HEK293 (cell line): ENCODE measurements at regions not wholly inside any gene's neighbourhood (a gene's known extent, or its start where the extent isn't known, plus 50 kb on each side); places are given as distances from the start of the nearest gene placed in this dataset.

Experiments
- CTCF ChIA-PET: fragments of 350-600 bp; formaldehyde crosslinking; extraction: SDS; loops from one replicate; lab custom pipeline; 2021; ENCODE audit warnings: antibody characterized with exemption; lab: Yijun Ruan, JAX
- POLR2A ChIA-PET: fragments of 300-600 bp; formaldehyde crosslinking; extraction: SDS; loops from one replicate; lab custom pipeline; 2020; ENCODE audit warnings: antibody characterized with exemption, inconsistent platforms; lab: Yijun Ruan, JAX
- H3K27ac ChIP-seq: fragments of 200-500 bp; sonication (Bioruptor generic); 2 replicates; pipeline ENCODE4 v1.5.1; 2014; ENCODE audit warnings: low read depth, low read length, control low read depth, inconsistent platforms; ENCODE audit errors: extremely low read depth
- H3K36me3 ChIP-seq, 2 experiments: fragments of 200-500 bp in 1 of 2; sonication (Bioruptor generic) in 1 of 2; 1 replicate in 1 of 2; 2 replicates in 1 of 2; pipeline ENCODE4 v1.5.1; 2014 to 2017; ENCODE audit warnings: inconsistent platforms in 2 of 2, low read length in 2 of 2; ENCODE audit not compliant: control insufficient read depth in 2 of 2, insufficient read depth in 1 of 2
- H3K4me1 ChIP-seq: fragments of 200-500 bp; sonication (Bioruptor generic); 2 replicates; pipeline ENCODE4 v1.5.1; 2014; ENCODE audit warnings: mild to moderate bottlenecking, low read length, inconsistent platforms; ENCODE audit not compliant: control insufficient read depth, insufficient read depth
- H3K4me3 ChIP-seq: 2 replicates; pipeline ENCODE4 v1.5.1; 2011; ENCODE audit warnings: low read depth, mild to moderate bottlenecking, control low read depth, low read length, moderate library complexity
- H3K9me3 ChIP-seq: fragments of 200-500 bp; sonication (Bioruptor generic); 2 replicates; pipeline ENCODE4 v1.5.1; 2014; ENCODE audit warnings: low read depth, low read length, inconsistent platforms; ENCODE audit not compliant: control insufficient read depth, insufficient read depth
- KLF10 ChIP-seq: fragments of 450-650 bp; IDR thresholded peaks from 2 replicates; pipeline ENCODE4 v1.5.1; 2018; ENCODE audit warnings: missing biosample characterization, mild to moderate bottlenecking, missing genetic modification characterization
- ZBTB1 ChIP-seq: fragments of 450-650 bp; formaldehyde crosslinking; IDR thresholded peaks from 2 replicates; pipeline ENCODE4 v1.5.1; 2016; ENCODE audit warnings: missing biosample characterization, missing genetic modification characterization
- ZBTB21 ChIP-seq: fragments of 450-650 bp; formaldehyde crosslinking; IDR thresholded peaks from 2 replicates; pipeline ENCODE4 v1.5.1; 2017; ENCODE audit warnings: missing biosample characterization, missing genetic modification characterization
- ZBTB7A ChIP-seq: fragments of 450-650 bp; formaldehyde crosslinking; IDR thresholded peaks from 2 replicates; pipeline ENCODE4 v1.5.1; 2016; ENCODE audit warnings: low read depth, missing biosample characterization, missing genetic modification characterization
- ZNF169 ChIP-seq: fragments of 450-650 bp; formaldehyde crosslinking; IDR thresholded peaks from 2 replicates; pipeline ENCODE4 v1.5.1; 2016; ENCODE audit warnings: missing biosample characterization, missing genetic modification characterization
- ZNF335 ChIP-seq: fragments of 450-650 bp; formaldehyde crosslinking; conservative IDR thresholded peaks from 2 replicates; pipeline ENCODE4 v1.5.1; 2016; ENCODE audit warnings: missing biosample characterization, missing genetic modification characterization
- ZNF354C ChIP-seq: fragments of 450-650 bp; formaldehyde crosslinking; IDR thresholded peaks from 2 replicates; pipeline ENCODE4 v1.5.1; 2016; ENCODE audit warnings: missing biosample characterization, missing genetic modification characterization, low read depth, borderline replicate concordance
- ZNF366 ChIP-seq: fragments of 450-650 bp; formaldehyde crosslinking; conservative IDR thresholded peaks from 2 replicates; pipeline ENCODE4 v1.5.1; 2016; ENCODE audit warnings: missing biosample characterization, missing genetic modification characterization
- ZNF571 ChIP-seq: fragments of 450-650 bp; formaldehyde crosslinking; IDR thresholded peaks from 2 replicates; pipeline ENCODE4 v1.5.0; 2017; ENCODE audit warnings: missing biosample characterization, missing genetic modification characterization
- ZNF776 ChIP-seq: fragments of 450-650 bp; formaldehyde crosslinking; IDR thresholded peaks from 2 replicates; pipeline ENCODE4 v1.5.0; 2017; ENCODE audit warnings: missing biosample characterization, missing genetic modification characterization, borderline replicate concordance
- ZNF785 ChIP-seq: fragments of 450-650 bp; formaldehyde crosslinking; IDR thresholded peaks from 2 replicates; pipeline ENCODE4 v1.5.1; 2016; ENCODE audit warnings: missing biosample characterization, missing genetic modification characterization
- ZNF830 ChIP-seq: fragments of 450-650 bp; IDR thresholded peaks from 2 replicates; pipeline ENCODE4 v1.5.0; 2018; ENCODE audit warnings: missing biosample characterization, missing genetic modification characterization, low read depth, mild to moderate bottlenecking, moderate library complexity
- ZSCAN23 ChIP-seq: fragments of 450-650 bp; formaldehyde crosslinking; IDR thresholded peaks from 2 replicates; pipeline ENCODE4 v1.5.1; 2016; ENCODE audit warnings: missing biosample characterization, missing genetic modification characterization
- TF ChIP-seq, protein P1 (sequence below): fragments of 450-650 bp; formaldehyde crosslinking; IDR thresholded peaks from 2 replicates; pipeline ENCODE4 v1.5.1; 2016; ENCODE audit warnings: missing biosample characterization, missing genetic modification characterization
- TF ChIP-seq, protein P2 (sequence below): fragments of 450-650 bp; formaldehyde crosslinking; IDR thresholded peaks from 2 replicates; pipeline ENCODE4 v1.5.1; 2017; ENCODE audit warnings: missing biosample characterization, missing genetic modification characterization
- TF ChIP-seq, protein P3 (sequence below): fragments of 450-650 bp; formaldehyde crosslinking; IDR thresholded peaks from 2 replicates; pipeline ENCODE4 v1.5.1; 2016; ENCODE audit warnings: missing biosample characterization, missing genetic modification characterization
- TF ChIP-seq, protein P4 (sequence below): fragments of 450-650 bp; formaldehyde crosslinking; IDR thresholded peaks from 2 replicates; pipeline ENCODE4 v1.5.1; 2016; ENCODE audit warnings: missing biosample characterization, missing genetic modification characterization, low read depth

GRCh38 chr4:125546272-125546671 is 231.5 kb downstream of the FAT4 start:
- ChIA-PET CTCF (no interaction called here), POLR2A (no interaction called here)
- no peak for TF ChIP-seq KLF10 (tag by site-specific recombination)
- TF ChIP-seq, protein P1, sequence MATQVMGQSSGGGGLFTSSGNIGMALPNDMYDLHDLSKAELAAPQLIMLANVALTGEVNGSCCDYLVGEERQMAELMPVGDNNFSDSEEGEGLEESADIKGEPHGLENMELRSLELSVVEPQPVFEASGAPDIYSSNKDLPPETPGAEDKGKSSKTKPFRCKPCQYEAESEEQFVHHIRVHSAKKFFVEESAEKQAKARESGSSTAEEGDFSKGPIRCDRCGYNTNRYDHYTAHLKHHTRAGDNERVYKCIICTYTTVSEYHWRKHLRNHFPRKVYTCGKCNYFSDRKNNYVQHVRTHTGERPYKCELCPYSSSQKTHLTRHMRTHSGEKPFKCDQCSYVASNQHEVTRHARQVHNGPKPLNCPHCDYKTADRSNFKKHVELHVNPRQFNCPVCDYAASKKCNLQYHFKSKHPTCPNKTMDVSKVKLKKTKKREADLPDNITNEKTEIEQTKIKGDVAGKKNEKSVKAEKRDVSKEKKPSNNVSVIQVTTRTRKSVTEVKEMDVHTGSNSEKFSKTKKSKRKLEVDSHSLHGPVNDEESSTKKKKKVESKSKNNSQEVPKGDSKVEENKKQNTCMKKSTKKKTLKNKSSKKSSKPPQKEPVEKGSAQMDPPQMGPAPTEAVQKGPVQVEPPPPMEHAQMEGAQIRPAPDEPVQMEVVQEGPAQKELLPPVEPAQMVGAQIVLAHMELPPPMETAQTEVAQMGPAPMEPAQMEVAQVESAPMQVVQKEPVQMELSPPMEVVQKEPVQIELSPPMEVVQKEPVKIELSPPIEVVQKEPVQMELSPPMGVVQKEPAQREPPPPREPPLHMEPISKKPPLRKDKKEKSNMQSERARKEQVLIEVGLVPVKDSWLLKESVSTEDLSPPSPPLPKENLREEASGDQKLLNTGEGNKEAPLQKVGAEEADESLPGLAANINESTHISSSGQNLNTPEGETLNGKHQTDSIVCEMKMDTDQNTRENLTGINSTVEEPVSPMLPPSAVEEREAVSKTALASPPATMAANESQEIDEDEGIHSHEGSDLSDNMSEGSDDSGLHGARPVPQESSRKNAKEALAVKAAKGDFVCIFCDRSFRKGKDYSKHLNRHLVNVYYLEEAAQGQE (tag by site-specific recombination), result no peak
- no peak for TF ChIP-seq ZNF335 (tag by site-specific recombination)
- no peak for TF ChIP-seq ZNF354C
- no peak for TF ChIP-seq ZNF830
- no peak for TF ChIP-seq ZBTB1 (tag by site-specific recombination)
- no peak for TF ChIP-seq ZNF785 (tag by site-specific recombination)
- TF ChIP-seq ZBTB7A, result no peak
- no peak for TF ChIP-seq ZNF571 (tag by site-specific recombination)
- no peak for TF ChIP-seq ZNF169 (tag by site-specific recombination)
- TF ChIP-seq, protein P2, sequence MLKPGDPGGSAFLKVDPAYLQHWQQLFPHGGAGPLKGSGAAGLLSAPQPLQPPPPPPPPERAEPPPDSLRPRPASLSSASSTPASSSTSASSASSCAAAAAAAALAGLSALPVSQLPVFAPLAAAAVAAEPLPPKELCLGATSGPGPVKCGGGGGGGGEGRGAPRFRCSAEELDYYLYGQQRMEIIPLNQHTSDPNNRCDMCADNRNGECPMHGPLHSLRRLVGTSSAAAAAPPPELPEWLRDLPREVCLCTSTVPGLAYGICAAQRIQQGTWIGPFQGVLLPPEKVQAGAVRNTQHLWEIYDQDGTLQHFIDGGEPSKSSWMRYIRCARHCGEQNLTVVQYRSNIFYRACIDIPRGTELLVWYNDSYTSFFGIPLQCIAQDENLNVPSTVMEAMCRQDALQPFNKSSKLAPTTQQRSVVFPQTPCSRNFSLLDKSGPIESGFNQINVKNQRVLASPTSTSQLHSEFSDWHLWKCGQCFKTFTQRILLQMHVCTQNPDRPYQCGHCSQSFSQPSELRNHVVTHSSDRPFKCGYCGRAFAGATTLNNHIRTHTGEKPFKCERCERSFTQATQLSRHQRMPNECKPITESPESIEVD, result no peak
- no peaks in the 10 kb centered on the region for H3K9me3 ChIP-seq
- H3K4me1 ChIP-seq, result no peaks in the 10 kb centered on the region
- no peak overlapping the region for H3K4me3 ChIP-seq
- H3K36me3 ChIP-seq, result no peaks in the 10 kb centered on the region
- H3K27ac ChIP-seq, result no peak overlapping the region

- CTCF ChIA-PET, result no interaction called here
- H3K9me3 ChIP-seq, result no peaks in the 10 kb centered on the region
These were observed 233.1 kb downstream of the FAT4 start for GRCh38 chr4:125547836-125548235.

More at GRCh38 chr4:125547836-125548235, 233.1 kb downstream of the FAT4 start:
- H3K27ac ChIP-seq, result no peak overlapping the region
- H3K4me1 ChIP-seq, result no peaks in the 10 kb centered on the region
- POLR2A ChIA-PET, result no interaction called here
- H3K4me3 ChIP-seq, result no peak overlapping the region
- H3K36me3 ChIP-seq, result no peaks in the 10 kb centered on the region
- TF ChIP-seq ZNF776 (no peak), ZSCAN23 (tag by site-specific recombination) (no peak), ZBTB21 (tag by site-specific recombination) (no peak), ZNF366 (tag by site-specific recombination) (no peak)
- TF ChIP-seq, protein P3, sequence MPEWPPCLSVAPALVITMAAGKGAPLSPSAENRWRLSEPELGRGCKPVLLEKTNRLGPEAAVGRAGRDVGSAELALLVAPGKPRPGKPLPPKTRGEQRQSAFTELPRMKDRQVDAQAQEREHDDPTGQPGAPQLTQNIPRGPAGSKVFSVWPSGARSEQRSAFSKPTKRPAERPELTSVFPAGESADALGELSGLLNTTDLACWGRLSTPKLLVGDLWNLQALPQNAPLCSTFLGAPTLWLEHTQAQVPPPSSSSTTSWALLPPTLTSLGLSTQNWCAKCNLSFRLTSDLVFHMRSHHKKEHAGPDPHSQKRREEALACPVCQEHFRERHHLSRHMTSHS (tag by site-specific recombination), result no peak
- TF ChIP-seq, protein P4, sequence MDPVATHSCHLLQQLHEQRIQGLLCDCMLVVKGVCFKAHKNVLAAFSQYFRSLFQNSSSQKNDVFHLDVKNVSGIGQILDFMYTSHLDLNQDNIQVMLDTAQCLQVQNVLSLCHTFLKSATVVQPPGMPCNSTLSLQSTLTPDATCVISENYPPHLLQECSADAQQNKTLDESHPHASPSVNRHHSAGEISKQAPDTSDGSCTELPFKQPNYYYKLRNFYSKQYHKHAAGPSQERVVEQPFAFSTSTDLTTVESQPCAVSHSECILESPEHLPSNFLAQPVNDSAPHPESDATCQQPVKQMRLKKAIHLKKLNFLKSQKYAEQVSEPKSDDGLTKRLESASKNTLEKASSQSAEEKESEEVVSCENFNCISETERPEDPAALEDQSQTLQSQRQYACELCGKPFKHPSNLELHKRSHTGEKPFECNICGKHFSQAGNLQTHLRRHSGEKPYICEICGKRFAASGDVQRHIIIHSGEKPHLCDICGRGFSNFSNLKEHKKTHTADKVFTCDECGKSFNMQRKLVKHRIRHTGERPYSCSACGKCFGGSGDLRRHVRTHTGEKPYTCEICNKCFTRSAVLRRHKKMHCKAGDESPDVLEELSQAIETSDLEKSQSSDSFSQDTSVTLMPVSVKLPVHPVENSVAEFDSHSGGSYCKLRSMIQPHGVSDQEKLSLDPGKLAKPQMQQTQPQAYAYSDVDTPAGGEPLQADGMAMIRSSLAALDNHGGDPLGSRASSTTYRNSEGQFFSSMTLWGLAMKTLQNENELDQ (tag by site-specific recombination), result no peak
- TF ChIP-seq, all 188 proteins: peak for 0
